Activated CD8-positive, alpha-beta T cell treated with anti-CD3 and anti-CD28 coated beads, Interleukin-2, amount 10 ng/mL, durations not matched to agents 7 days and 5 days (primary cell): ENCODE measurements at regions not wholly inside any gene's neighbourhood (a gene's known extent, or its start where the extent isn't known, plus 50 kb on each side); places are given as distances from the start of the nearest gene placed in this dataset.
A peak's percentile ranks its signal among the peaks of the same experiment; 100 is the strongest.
"Not testable (repeated sequence)": the region's sequence is repeated elsewhere in the genome, so short reads cannot be mapped to it uniquely, and the experiment has no call there.

Experiments used
- ATAC-seq: fragments of 150-1000 bp; cut with Tn5 transposase; one replicate; pipeline ENCODE4 v1.10.0; 2021; ENCODE audit warnings: moderate library complexity
- CTCF ChIA-PET: fragments of 350-600 bp; sonication (Branson Sonifier 250); formaldehyde crosslinking; loops from one replicate; lab custom pipeline; 2021; ENCODE audit warnings: antibody characterized with exemption; lab: Charles Lee
- POLR2A ChIA-PET: fragments of 350-600 bp; sonication (Branson Sonifier 250); formaldehyde crosslinking; loops from one replicate; lab custom pipeline; 2021; ENCODE audit warnings: antibody characterized with exemption; lab: Charles Lee
- DNase-seq: peaks from one replicate; pipeline ENCODE4 v3.0.0-alpha.2; 2020
- H3K27ac Mint-ChIP-seq: one replicate; pipeline ENCODE4 v1.8.0; 2021; ENCODE audit warnings: mild to moderate bottlenecking, mixed read lengths
- H3K27me3 Mint-ChIP-seq: one replicate; pipeline ENCODE4 v1.8.0; 2021; ENCODE audit warnings: low read depth, mixed read lengths
- H3K36me3 Mint-ChIP-seq: one replicate; pipeline ENCODE4 v1.8.0; 2021; ENCODE audit warnings: low read depth, mixed read lengths
- H3K4me1 Mint-ChIP-seq: one replicate; pipeline ENCODE4 v1.8.0; 2021; ENCODE audit warnings: low read depth, mixed read lengths
- H3K4me3 Mint-ChIP-seq: one replicate; pipeline ENCODE4 v1.8.0; 2021; ENCODE audit warnings: mild to moderate bottlenecking, mixed read lengths
- H3K9me3 Mint-ChIP-seq: one replicate; pipeline ENCODE4 v1.8.0; 2022; ENCODE audit warnings: mixed read lengths; ENCODE audit not compliant: insufficient read depth

- Mint-ChIP-seq H3K27ac (peak overlapping the region; percentile 94), H3K9me3 (peaks cover 13% of the 10 kb centered on the region), H3K4me3 (peak overlapping the region; percentile 60), H3K27me3 (no peaks in the 10 kb centered on the region), H3K36me3 (peaks cover 47% of the 10 kb centered on the region), H3K4me1 (peaks cover 44% of the 10 kb centered on the region)
- ChIA-PET POLR2A (interaction anchor here (0.6 to 1.5 kb wide), 9 partner anchors 13 to 292 kb away, joined by 3 to 5 read pairs (median 3); partner anchors contain the start of gene HSPA13), CTCF (interaction anchor here (0.9 to 2.8 kb wide), 6 partner anchors 11 to 389 kb away, joined by 3 to 24 read pairs (median 3); partner anchors contain the start of gene NRIP1)
- DNase-seq (peak; percentile 53), ATAC-seq (peak; percentile 91)
Measured at GRCh38 chr21:14675774-14676530, 129.8 kb upstream of the SAMSN1 start.

GRCh38 chr21:14673649-14674048 lies 127.5 kb upstream of the SAMSN1 start:
- DNase-seq (no peak), ATAC-seq (no peak)
- ChIA-PET CTCF (interaction anchor here (2.3 kb wide), 1 partner anchor 64 kb away, joined by 7 read pairs; no protein-coding TSS in a partner anchor), POLR2A (no interaction called here)
- Mint-ChIP-seq H3K4me3 (no peak overlapping the region), H3K4me1 (peaks cover 44% of the 10 kb centered on the region), H3K36me3 (peaks cover 50% of the 10 kb centered on the region), H3K27me3 (no peaks in the 10 kb centered on the region), H3K9me3 (peaks cover 17% of the 10 kb centered on the region), H3K27ac (peak overlapping the region; percentile 5)

- H3K4me3 Mint-ChIP-seq = no peak overlapping the region
- H3K27me3 Mint-ChIP-seq = no peaks in the 10 kb centered on the region
- peaks cover 17% of the 10 kb centered on the region for H3K9me3 Mint-ChIP-seq
- POLR2A ChIA-PET = no interaction called here
- H3K27ac Mint-ChIP-seq = no peak overlapping the region
- CTCF ChIA-PET = no interaction called here
- no peak for ATAC-seq
- H3K36me3 Mint-ChIP-seq = peaks cover 46% of the 10 kb centered on the region
- DNase-seq = no peak
- peaks cover 38% of the 10 kb centered on the region for H3K4me1 Mint-ChIP-seq
Measured at GRCh38 chr21:14672466-14672865, 126.4 kb upstream of the SAMSN1 start.

DNA sequence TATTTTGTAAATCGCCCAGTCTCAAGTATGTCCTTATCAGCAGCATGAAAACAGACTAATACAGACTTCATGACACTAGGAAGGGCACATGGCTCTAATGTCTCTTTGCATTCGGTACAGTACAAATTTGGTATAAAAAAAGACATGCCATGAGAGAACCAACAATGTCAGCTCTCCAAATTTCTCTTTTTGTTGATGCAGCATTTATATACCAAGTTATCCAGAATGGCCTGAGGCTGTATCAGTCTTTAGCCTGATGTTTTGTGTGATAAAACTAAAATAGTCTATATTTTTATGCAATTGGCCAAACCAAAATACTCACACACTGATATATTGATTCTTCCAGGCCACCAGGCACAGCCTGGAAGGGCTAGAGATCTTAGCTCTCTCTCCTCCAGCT lies 124.3 kb upstream of the SAMSN1 start:
- Mint-ChIP-seq H3K27me3 (no peaks in the 10 kb centered on the region), H3K4me1 (peaks cover 18% of the 10 kb centered on the region), H3K4me3 (no peak overlapping the region), H3K9me3 (peaks cover 13% of the 10 kb centered on the region), H3K36me3 (peaks cover 29% of the 10 kb centered on the region), H3K27ac (no peak overlapping the region)
- CTCF ChIA-PET = interaction anchor here (1.4 kb wide), 1 partner anchor 68 kb away, joined by 4 read pairs; no protein-coding TSS in a partner anchor
- no peak for DNase-seq
- POLR2A ChIA-PET = no interaction called here
- ATAC-seq = no peak

DNA sequence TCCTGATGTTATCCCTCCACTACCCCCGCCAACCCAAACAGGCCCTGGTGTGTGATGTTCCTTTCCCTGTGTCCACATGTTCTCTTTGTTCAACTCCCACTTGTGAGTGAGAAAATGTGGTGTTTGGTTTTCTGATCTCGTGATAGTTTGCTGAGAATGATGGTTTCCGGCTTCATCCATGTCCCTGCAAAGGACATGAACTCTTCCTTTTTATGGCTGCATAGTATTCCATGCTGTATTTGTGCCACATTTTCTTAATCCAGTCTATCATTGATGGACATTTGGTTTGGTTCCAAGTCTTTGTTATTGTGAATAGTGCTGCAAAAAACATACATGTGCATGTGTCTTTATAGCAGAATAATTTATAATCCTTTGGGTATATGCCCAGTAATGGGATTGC lies 123.0 kb upstream of the SAMSN1 start:
- H3K27me3 Mint-ChIP-seq, CTCF ChIA-PET, H3K4me1 Mint-ChIP-seq, H3K27ac Mint-ChIP-seq, H3K4me3 Mint-ChIP-seq, DNase-seq, ATAC-seq, POLR2A ChIA-PET: not testable (repeated sequence)
- peaks cover 23% of the 10 kb centered on the region for H3K9me3 Mint-ChIP-seq
- peaks cover 26% of the 10 kb centered on the region for H3K36me3 Mint-ChIP-seq

GRCh38 chr21:14657241-14658008 lies 111.3 kb upstream of the SAMSN1 start:
- Mint-ChIP-seq H3K9me3 (peaks cover 4% of the 10 kb centered on the region), H3K4me3 (no peak overlapping the region), H3K27me3 (no peaks in the 10 kb centered on the region), H3K27ac (no peak overlapping the region), H3K4me1 (peaks cover 3% of the 10 kb centered on the region), H3K36me3 (peaks cover 6% of the 10 kb centered on the region)
- ChIA-PET CTCF (interaction anchor here (0.7 kb wide), 1 partner anchor 72 kb away, joined by 3 read pairs; no protein-coding TSS in a partner anchor), POLR2A (no interaction called here)
- DNase-seq (no peak), ATAC-seq (no peak)

- DNase-seq (no peak), ATAC-seq (no peak)
- POLR2A ChIA-PET = no interaction called here
- Mint-ChIP-seq H3K27me3 (no peaks in the 10 kb centered on the region), H3K36me3 (peaks cover 23% of the 10 kb centered on the region), H3K4me3 (no peak overlapping the region), H3K9me3 (peaks cover 25% of the 10 kb centered on the region), H3K27ac (no peak overlapping the region), H3K4me1 (no peaks in the 10 kb centered on the region)
- CTCF ChIA-PET = no interaction called here
Measured at GRCh38 chr21:14646893-14647292, 100.8 kb upstream of the SAMSN1 start.

DNA sequence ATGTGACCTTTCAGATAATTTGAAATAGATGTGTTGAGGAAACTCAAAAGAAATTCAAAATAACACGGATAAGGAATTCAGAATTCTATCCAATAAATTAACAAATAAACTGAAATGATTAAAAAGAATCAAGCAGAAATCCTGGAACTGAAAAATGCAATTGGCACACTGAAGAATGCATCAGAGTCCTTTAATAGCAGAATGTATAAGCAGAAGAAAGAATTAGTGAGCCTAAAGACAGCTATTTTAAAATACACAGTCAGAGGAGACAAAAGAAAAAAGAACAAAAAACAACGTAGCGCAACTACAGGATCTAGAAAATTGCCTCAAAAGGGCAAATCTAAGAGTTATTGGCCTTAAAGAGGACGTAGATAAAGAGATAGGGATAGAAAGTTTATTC lies 99.6 kb upstream of the SAMSN1 start:
- ChIA-PET POLR2A (no interaction called here), CTCF (no interaction called here)
- Mint-ChIP-seq H3K27ac (no peak overlapping the region), H3K4me1 (no peaks in the 10 kb centered on the region), H3K27me3 (no peaks in the 10 kb centered on the region), H3K9me3 (peaks cover 20% of the 10 kb centered on the region), H3K36me3 (peaks cover 19% of the 10 kb centered on the region), H3K4me3 (no peak overlapping the region)
- DNase-seq (no peak), ATAC-seq (no peak)

- peaks cover 4% of the 10 kb centered on the region for H3K36me3 Mint-ChIP-seq
- ChIA-PET CTCF (no interaction called here), POLR2A (no interaction called here)
- no peaks in the 10 kb centered on the region for H3K27me3 Mint-ChIP-seq
- ATAC-seq (no peak), DNase-seq (no peak)
- peaks cover 12% of the 10 kb centered on the region for H3K9me3 Mint-ChIP-seq
- H3K4me3 Mint-ChIP-seq = no peak overlapping the region
- no peak overlapping the region for H3K27ac Mint-ChIP-seq
- H3K4me1 Mint-ChIP-seq = peaks cover 16% of the 10 kb centered on the region
Measured at GRCh38 chr21:14632359-14632758, 86.2 kb upstream of the SAMSN1 start.

DNA sequence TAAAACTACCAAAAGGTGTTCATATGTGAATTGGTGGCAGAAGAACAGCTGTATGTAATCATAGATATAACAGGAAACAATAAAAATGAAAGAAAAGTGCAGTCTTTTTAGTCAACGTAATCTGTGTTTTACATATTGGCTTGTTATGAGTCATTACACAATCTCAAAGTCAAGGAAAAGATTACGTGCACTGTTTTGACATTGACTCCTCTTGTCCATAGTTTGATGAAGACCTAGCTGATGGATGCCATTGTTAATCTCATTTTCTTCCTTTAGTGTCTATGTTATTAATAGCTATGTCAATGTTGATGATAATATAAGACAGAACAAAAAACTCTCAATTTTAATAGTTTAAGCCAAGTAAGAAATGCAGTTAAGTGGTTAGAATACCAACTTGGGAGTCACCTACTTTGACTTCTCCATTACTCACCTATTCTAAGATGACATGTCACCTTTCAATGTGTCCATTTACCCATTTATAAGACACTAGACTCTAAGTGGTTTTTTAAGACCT lies 84.5 kb upstream of the SAMSN1 start:
- ChIA-PET CTCF (interaction anchor here (1.0 to 1.6 kb wide), 4 partner anchors 40 to 89 kb away, joined by 3 to 6 read pairs (median 3); no protein-coding TSS in a partner anchor), POLR2A (no interaction called here)
- peaks cover 16% of the 10 kb centered on the region for H3K4me1 Mint-ChIP-seq
- H3K27me3 Mint-ChIP-seq = no peaks in the 10 kb centered on the region
- peaks cover 12% of the 10 kb centered on the region for H3K9me3 Mint-ChIP-seq
- no peak overlapping the region for H3K27ac Mint-ChIP-seq
- H3K36me3 Mint-ChIP-seq = peaks cover 5% of the 10 kb centered on the region
- ATAC-seq = peak; percentile 47
- H3K4me3 Mint-ChIP-seq = no peak overlapping the region
- DNase-seq = no peak

DNA sequence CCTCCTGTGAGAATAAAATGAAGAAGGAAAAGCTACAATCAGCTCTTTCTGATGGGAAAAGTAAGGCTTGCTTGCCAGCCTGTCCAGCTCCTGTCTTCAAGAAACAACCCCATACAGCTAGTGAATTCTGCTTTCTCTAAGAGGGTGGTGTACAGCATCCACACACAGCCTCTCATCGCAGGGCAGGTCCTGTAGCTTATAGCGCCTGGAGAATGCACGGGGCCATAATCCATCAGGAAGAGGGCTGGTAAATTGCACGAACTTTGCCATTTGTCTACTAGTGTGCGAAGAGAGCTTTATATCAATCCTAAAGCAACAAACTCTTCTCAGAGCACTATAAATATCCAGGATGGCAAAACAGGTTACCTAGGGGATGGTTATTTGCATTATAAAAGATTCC lies 83.3 kb upstream of the SAMSN1 start:
- Mint-ChIP-seq H3K27ac (no peak overlapping the region), H3K27me3 (no peaks in the 10 kb centered on the region), H3K4me3 (no peak overlapping the region), H3K4me1 (peaks cover 16% of the 10 kb centered on the region), H3K9me3 (peaks cover 12% of the 10 kb centered on the region), H3K36me3 (peaks cover 8% of the 10 kb centered on the region)
- ChIA-PET CTCF (interaction anchor here (1.0 to 1.8 kb wide), 3 partner anchors 39 to 147 kb away, joined by 3 to 6 read pairs (median 6); no protein-coding TSS in a partner anchor), POLR2A (no interaction called here)
- ATAC-seq (no peak), DNase-seq (no peak)
